Small intestine (tissue), 7 donors: ENCODE measurements at regions not wholly inside any gene's neighbourhood (a gene's known extent, or its start where the extent isn't known, plus 50 kb on each side); places are given as distances from the start of the nearest gene placed in this dataset.

Experiments used
- DNase-seq, 2 donors: peaks; one replicate each; pipeline versions ENCODE4 v3.0.0 to v3.0.0-alpha.2; 2013
- FAIRE-seq: peaks from 2 replicates; lab custom pipeline; 2012; peaks lifted over from hg19 to GRCh38; lab: Jason Lieb, UNC
- H3K27ac ChIP-seq, 3 donors: one replicate each; pipeline ENCODE4 v1.5.1; 2013; ENCODE audit warnings: low read length in 2 of 3, mild to moderate bottlenecking in 2 of 3, control low read depth in 1 of 3, inconsistent platforms in 1 of 3, low read depth in 1 of 3, moderate library complexity in 1 of 3
- H3K27me3 ChIP-seq, 3 donors: one replicate each; pipeline ENCODE4 v1.6.1; 2013; ENCODE audit warnings: low read length in 3 of 3, inconsistent platforms in 1 of 3; ENCODE audit not compliant: control insufficient read depth in 3 of 3, insufficient read depth in 3 of 3
- H3K36me3 ChIP-seq, 3 donors: one replicate each; pipeline ENCODE4 v1.6.1; 2013; ENCODE audit warnings: low read length in 3 of 3, inconsistent platforms in 1 of 3, low read depth in 1 of 3, mild to moderate bottlenecking in 1 of 3, moderate library complexity in 1 of 3; ENCODE audit not compliant: control insufficient read depth in 3 of 3, insufficient read depth in 2 of 3
- H3K4me1 ChIP-seq, 3 donors: one replicate each; pipeline ENCODE4 v1.6.1; 2013; ENCODE audit warnings: low read length in 2 of 3, inconsistent platforms in 1 of 3, low read depth in 1 of 3, mild to moderate bottlenecking in 1 of 3, moderate library complexity in 1 of 3; ENCODE audit not compliant: control insufficient read depth in 3 of 3, insufficient read depth in 2 of 3
- H3K4me3 ChIP-seq, 3 donors: one replicate each; pipeline ENCODE4 v1.5.1; 2013; ENCODE audit warnings: low read length in 3 of 3, control low read depth in 1 of 3, inconsistent platforms in 1 of 3, low read depth in 1 of 3, mild to moderate bottlenecking in 1 of 3, moderate library complexity in 1 of 3
- H3K9me3 ChIP-seq, 2 donors: one replicate each; pipeline ENCODE4 v1.6.1; 2013; ENCODE audit warnings: low read depth in 1 of 2, low read length in 1 of 2; ENCODE audit not compliant: control insufficient read depth in 2 of 2, insufficient read depth in 1 of 2
- WGBS, 3 donors: extraction: QIAGEN DNeasy Blood & Tissue Kit; methylation state at CpG; one replicate each; pipeline ENCODE4 v1.1.7; 2013; 5-methylcytosine and 5-hydroxymethylcytosine counted together
- donor health status: healthy with polysubstance abuse.
- donor health status: control.
- donor health status: control.
- donor health status: Bipolar disorder and iron deficiency.
- donor health status: healthy.

- Histone ChIP-seq H3K4me1 (no peaks in the 10 kb centered on the region), H3K36me3 (no peaks in the 10 kb centered on the region), H3K27ac (no peak overlapping the region), H3K27me3 (peaks cover 0 to 3% (median 0%) of the 10 kb centered on the region in 3 donors), H3K9me3 (no peaks in the 10 kb centered on the region), H3K4me3 (no peak overlapping the region)
- FAIRE-seq, result no peak
- WGBS, 3 donors, result 35 to 79% (median 67%) methylated on average over 2 of the region's 2 CpGs
- no peak for DNase-seq
These were observed 68.1 kb upstream of the SIMC1 start for GRCh38 chr5:176170084-176170483.

DNA sequence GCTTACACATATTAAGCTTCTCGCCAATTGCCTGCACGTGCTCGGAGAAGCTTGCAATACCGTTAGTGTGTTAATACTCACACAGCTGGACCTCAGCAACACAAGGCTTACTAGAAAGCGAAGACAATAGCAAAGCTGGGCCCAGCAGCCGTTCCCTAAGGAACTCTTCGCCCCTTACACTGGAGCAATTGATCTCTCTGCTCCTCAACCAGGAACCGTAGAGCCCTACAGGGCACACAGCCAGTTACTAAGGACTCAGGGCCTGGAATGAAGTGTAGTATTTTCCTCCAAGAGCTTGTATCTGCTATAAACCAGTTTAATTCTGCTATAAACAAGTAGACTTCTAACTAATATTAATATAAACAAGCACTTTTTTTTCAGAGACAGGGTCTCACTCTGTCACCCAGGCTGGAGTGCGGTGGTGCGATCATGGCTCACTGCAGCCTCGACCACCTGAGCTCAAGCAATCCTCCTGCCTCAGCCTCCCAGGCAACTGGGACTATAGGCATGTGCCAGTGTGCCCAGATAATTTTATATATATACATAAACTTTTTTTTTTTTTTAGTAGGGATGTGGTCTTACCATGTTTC lies 67.0 kb upstream of the SIMC1 start:
- WGBS, 3 donors, result 65 to 84% (median 83%) methylated on average over 11 of the region's 11 CpGs
- Histone ChIP-seq H3K9me3 (no peaks in the 10 kb centered on the region), H3K27me3 (peaks cover 0 to 3% (median 0%) of the 10 kb centered on the region in 3 donors), H3K4me3 (no peak overlapping the region), H3K27ac (no peak overlapping the region), H3K4me1 (no peaks in the 10 kb centered on the region), H3K36me3 (no peaks in the 10 kb centered on the region)
- FAIRE-seq (no peak), DNase-seq (no peak)

- no peak overlapping the region for H3K27ac ChIP-seq
- no peaks in the 10 kb centered on the region for H3K9me3 ChIP-seq
- DNase-seq, result no peak
- H3K27me3 ChIP-seq, result peaks cover 0 to 3% (median 3%) of the 10 kb centered on the region in 3 donors
- FAIRE-seq, result no peak
- 53 to 78% (median 72%) methylated on average over 7 of the region's 7 CpGs for WGBS, 3 donors
- H3K36me3 ChIP-seq, result no peaks in the 10 kb centered on the region
- H3K4me3 ChIP-seq, result no peak overlapping the region
- no peaks in the 10 kb centered on the region for H3K4me1 ChIP-seq
These were observed 66.0 kb upstream of the SIMC1 start for GRCh38 chr5:176172246-176172645.

GRCh38 chr5:176173647-176174046 lies 64.6 kb upstream of the SIMC1 start:
- H3K27me3 ChIP-seq, result peaks cover 0 to 3% (median 3%) of the 10 kb centered on the region in 3 donors
- no peak for FAIRE-seq
- WGBS, 3 donors, result 72 to 76% (median 72%) methylated on average over 7 of the region's 7 CpGs
- no peaks in the 10 kb centered on the region for H3K36me3 ChIP-seq
- DNase-seq, result no peak
- H3K4me1 ChIP-seq, result no peaks in the 10 kb centered on the region
- H3K27ac ChIP-seq, result no peak overlapping the region
- H3K4me3 ChIP-seq, result no peak overlapping the region
- no peaks in the 10 kb centered on the region for H3K9me3 ChIP-seq

DNA sequence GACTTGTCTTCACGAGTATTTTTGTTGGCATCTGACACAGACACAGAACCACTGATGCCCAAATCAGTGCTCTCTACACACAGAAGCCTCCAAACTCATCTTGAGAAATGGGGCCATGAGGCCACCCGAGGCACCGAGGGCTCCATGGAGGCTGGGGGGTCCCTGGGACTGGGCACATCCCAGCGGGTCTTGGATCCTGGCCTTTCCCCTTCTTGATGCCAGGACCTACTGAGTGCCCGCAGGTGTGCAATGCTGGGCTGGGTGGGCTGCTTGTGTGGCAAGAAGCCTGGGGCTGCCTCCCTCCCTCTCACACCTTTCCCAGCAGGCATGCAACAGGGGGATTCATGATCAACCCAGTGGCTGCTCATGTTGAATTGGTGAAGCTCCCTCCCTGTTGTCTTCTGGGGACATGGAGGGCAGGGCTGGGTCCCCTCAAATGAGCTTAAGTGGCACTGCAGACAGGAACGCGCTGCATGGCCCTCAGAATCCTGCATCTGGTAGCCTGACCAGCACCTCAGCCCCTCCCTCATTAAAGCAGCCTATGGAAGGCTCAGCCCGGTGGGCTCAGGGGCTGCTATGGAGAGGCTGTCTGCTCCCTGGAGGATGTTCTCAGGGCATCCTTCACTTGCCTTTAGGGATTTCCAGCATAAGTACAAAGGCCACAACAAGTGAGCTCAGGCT lies 63.7 kb upstream of the SIMC1 start:
- H3K4me1 ChIP-seq, result no peaks in the 10 kb centered on the region
- DNase-seq, result no peak
- H3K4me3 ChIP-seq, result no peak overlapping the region
- no peaks in the 10 kb centered on the region for H3K36me3 ChIP-seq
- H3K27me3 ChIP-seq, result peaks cover 0 to 7% (median 3%) of the 10 kb centered on the region in 3 donors
- H3K9me3 ChIP-seq, result peaks cover 0 to 3% of the 10 kb centered on the region in 2 donors
- FAIRE-seq, result no peak
- no peak overlapping the region for H3K27ac ChIP-seq
- 80 to 91% (median 86%) methylated on average over 8 of the region's 8 CpGs for WGBS, 3 donors

GRCh38 chr5:176175101-176175852 lies 62.9 kb upstream of the SIMC1 start:
- FAIRE-seq (no peak), DNase-seq (no peak)
- H3K27me3 ChIP-seq, result peaks cover 0 to 4% (median 3%) of the 10 kb centered on the region in 3 donors
- no peak overlapping the region for H3K27ac ChIP-seq
- H3K4me3 ChIP-seq, result no peak overlapping the region
- H3K4me1 ChIP-seq, result no peaks in the 10 kb centered on the region
- WGBS, 3 donors, result 82 to 88% (median 86%) methylated on average over 16 of the region's 16 CpGs
- peaks cover 0 to 3% of the 10 kb centered on the region in 2 donors for H3K9me3 ChIP-seq
- no peaks in the 10 kb centered on the region for H3K36me3 ChIP-seq

- Histone ChIP-seq H3K4me3 (no peak overlapping the region), H3K9me3 (peaks cover 0 to 3% of the 10 kb centered on the region in 2 donors), H3K4me1 (no peaks in the 10 kb centered on the region), H3K27me3 (peaks cover 0 to 8% (median 3%) of the 10 kb centered on the region in 3 donors), H3K27ac (no peak overlapping the region), H3K36me3 (no peaks in the 10 kb centered on the region)
- FAIRE-seq, result no peak
- WGBS, 3 donors, result 75 to 95% (median 81%) methylated on average over 6 of the region's 6 CpGs
- no peak for DNase-seq
These were observed 62.0 kb upstream of the SIMC1 start for GRCh38 chr5:176176231-176176630.

- H3K4me1 ChIP-seq, result no peaks in the 10 kb centered on the region
- no peak overlapping the region for H3K27ac ChIP-seq
- peaks cover 0 to 3% of the 10 kb centered on the region in 2 donors for H3K9me3 ChIP-seq
- peak in 1 of 2 donors; percentile 20 for DNase-seq
- peaks cover 0 to 10% (median 3%) of the 10 kb centered on the region in 3 donors for H3K27me3 ChIP-seq
- 94 to 98% (median 97%) methylated on average over 3 of the region's 3 CpGs for WGBS, 3 donors
- H3K36me3 ChIP-seq, result no peaks in the 10 kb centered on the region
- FAIRE-seq, result no peak
- H3K4me3 ChIP-seq, result no peak overlapping the region
These were observed 59.4 kb upstream of the SIMC1 start for GRCh38 chr5:176178789-176179188.
